Nephron (organoid): ENCODE measurements at regions not wholly inside any gene's neighbourhood (a gene's known extent, or its start where the extent isn't known, plus 50 kb on each side); places are given as distances from the start of the nearest gene placed in this dataset.

ENCODE experiments used
- H3K27ac Mint-ChIP-seq, 3 experiments: 2 replicates each; pipeline ENCODE4 v1.8.0; 2020; ENCODE audit warnings: mixed read lengths in 3 of 3, mild to moderate bottlenecking in 2 of 3, moderate library complexity in 1 of 3
- H3K27me3 Mint-ChIP-seq: 2 replicates; pipeline ENCODE4 v1.8.0; 2021; ENCODE audit warnings: low read depth, mild to moderate bottlenecking, moderate library complexity, mixed read lengths
- H3K36me3 Mint-ChIP-seq: 2 replicates; pipeline ENCODE4 v1.8.0; 2020; ENCODE audit warnings: low read depth, mixed read lengths
- H3K4me1 Mint-ChIP-seq: 2 replicates; pipeline ENCODE4 v1.8.0; 2020; ENCODE audit warnings: mixed read lengths
- H3K4me3 Mint-ChIP-seq, 3 experiments: 2 replicates each; pipeline ENCODE4 v1.8.0; 2020; ENCODE audit warnings: mild to moderate bottlenecking in 3 of 3, mixed read lengths in 3 of 3, moderate library complexity in 2 of 3
- H3K9me3 Mint-ChIP-seq: 2 replicates; pipeline ENCODE4 v1.8.0; 2020; ENCODE audit warnings: mixed read lengths
- CTCF ChIP-seq, 3 experiments: fragments of 200-600 bp; sonication (generic); IDR thresholded peaks; one replicate each; pipeline ENCODE4 v1.5.0; 2021; ENCODE audit warnings: antibody characterized with exemption in 3 of 3; ENCODE audit not compliant: unreplicated experiment in 3 of 3

- Mint-ChIP-seq H3K4me3 (no peak overlapping the region), H3K4me1 (no peaks in the 10 kb centered on the region), H3K27me3 (no peaks in the 10 kb centered on the region), H3K36me3 (no peaks in the 10 kb centered on the region), H3K27ac (no peak overlapping the region), H3K9me3 (peaks cover 13% of the 10 kb centered on the region)
- TF ChIP-seq CTCF (IDR thresholded peaks at IDR 0.05; ENCODE audit: unreplicated experiment in 3 of 3), result no peak
Observed at GRCh38 chr4:129675036-129675435, 579.1 kb downstream of the C4orf33 start.

DNA sequence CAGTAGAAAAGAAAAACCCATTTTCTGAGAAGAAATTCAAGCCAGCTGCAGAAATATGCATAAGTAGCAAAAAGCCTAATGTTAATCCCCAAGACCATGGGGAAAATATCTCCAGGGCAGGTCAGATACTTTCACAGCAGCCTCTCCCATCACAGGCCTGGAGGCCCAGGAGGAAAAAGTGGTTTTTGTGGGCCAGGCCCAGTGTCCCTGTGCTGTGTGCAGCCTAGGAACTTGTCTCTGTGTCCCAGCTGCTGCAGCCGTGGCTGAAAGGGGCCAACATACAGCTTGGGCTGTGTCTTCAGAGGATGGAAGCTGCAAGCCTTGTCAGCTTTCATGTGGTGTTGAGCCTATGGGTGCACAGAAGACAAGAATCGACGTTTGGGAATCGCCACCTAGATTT, 581.0 kb downstream of the C4orf33 start:
- no peak for TF ChIP-seq CTCF (IDR thresholded peaks at IDR 0.05; ENCODE audit: unreplicated experiment in 3 of 3)
- Mint-ChIP-seq H3K36me3 (no peaks in the 10 kb centered on the region), H3K9me3 (peaks cover 13% of the 10 kb centered on the region), H3K4me3 (no peak overlapping the region), H3K27ac (no peak overlapping the region), H3K27me3 (no peaks in the 10 kb centered on the region), H3K4me1 (no peaks in the 10 kb centered on the region)

DNA sequence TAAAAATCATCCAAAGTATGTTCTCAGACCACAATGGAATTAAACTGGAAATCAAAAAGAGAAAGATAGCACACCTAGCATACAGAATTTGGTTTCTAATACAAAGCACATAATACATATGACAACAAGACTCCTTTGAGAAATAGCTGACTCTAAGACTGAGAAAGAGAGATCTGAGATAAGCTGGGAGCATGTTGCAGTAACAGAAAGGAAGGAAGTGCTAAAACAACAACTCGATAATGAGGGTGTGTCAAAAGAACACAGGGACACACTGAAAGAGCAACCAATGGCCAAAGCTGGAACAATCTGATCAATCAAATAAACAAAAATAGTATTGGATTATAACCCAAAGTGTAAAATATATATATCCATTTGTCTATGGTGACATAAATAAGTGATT, 586.6 kb downstream of the C4orf33 start:
- Mint-ChIP-seq H3K9me3 (peaks cover 5% of the 10 kb centered on the region), H3K36me3 (no peaks in the 10 kb centered on the region), H3K27me3 (no peaks in the 10 kb centered on the region), H3K27ac (no peak overlapping the region), H3K4me3 (no peak overlapping the region), H3K4me1 (no peaks in the 10 kb centered on the region)
- no peak for TF ChIP-seq CTCF (IDR thresholded peaks at IDR 0.05; ENCODE audit: unreplicated experiment in 3 of 3)

GRCh38 chr4:129707949-129708348, 612.0 kb downstream of the C4orf33 start:
- H3K36me3 Mint-ChIP-seq, result no peaks in the 10 kb centered on the region
- H3K4me3 Mint-ChIP-seq, result no peak overlapping the region
- TF ChIP-seq CTCF (IDR thresholded peaks at IDR 0.05; ENCODE audit: unreplicated experiment in 3 of 3), result no peak
- no peaks in the 10 kb centered on the region for H3K27me3 Mint-ChIP-seq
- H3K9me3 Mint-ChIP-seq, result peaks cover 4% of the 10 kb centered on the region
- no peak overlapping the region for H3K27ac Mint-ChIP-seq
- no peaks in the 10 kb centered on the region for H3K4me1 Mint-ChIP-seq

DNA sequence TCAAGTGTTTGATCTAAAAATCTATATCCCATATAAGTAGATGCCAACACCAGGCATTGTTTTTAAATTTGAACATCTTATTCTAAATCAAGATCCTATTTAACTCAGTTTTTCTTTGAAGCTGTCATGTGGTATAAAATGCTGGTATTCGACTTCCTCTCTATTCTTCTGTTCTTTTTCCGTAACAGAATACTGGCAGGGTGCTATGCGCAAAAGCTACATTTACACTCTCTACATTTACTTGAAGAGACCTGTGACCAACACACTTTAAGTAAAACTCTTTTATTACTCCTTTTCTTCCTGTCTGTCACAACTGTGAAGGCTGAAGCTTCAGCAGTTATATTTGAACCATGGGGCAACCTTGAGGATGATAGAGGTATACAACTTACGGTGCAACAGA, 612.8 kb downstream of the C4orf33 start:
- H3K36me3 Mint-ChIP-seq, result no peaks in the 10 kb centered on the region
- H3K27me3 Mint-ChIP-seq, result no peaks in the 10 kb centered on the region
- no peak for TF ChIP-seq CTCF (IDR thresholded peaks at IDR 0.05; ENCODE audit: unreplicated experiment in 3 of 3)
- H3K4me1 Mint-ChIP-seq, result no peaks in the 10 kb centered on the region
- H3K27ac Mint-ChIP-seq, result no peak overlapping the region
- H3K9me3 Mint-ChIP-seq, result peaks cover 4% of the 10 kb centered on the region
- H3K4me3 Mint-ChIP-seq, result no peak overlapping the region

GRCh38 chr4:129738175-129738574, 642.2 kb downstream of the C4orf33 start:
- Mint-ChIP-seq H3K36me3 (no peaks in the 10 kb centered on the region), H3K9me3 (no peaks in the 10 kb centered on the region), H3K27ac (no peak overlapping the region), H3K27me3 (no peaks in the 10 kb centered on the region), H3K4me3 (no peak overlapping the region), H3K4me1 (no peaks in the 10 kb centered on the region)
- no peak for TF ChIP-seq CTCF (IDR thresholded peaks at IDR 0.05; ENCODE audit: unreplicated experiment in 3 of 3)
